Neural progenitor cell (in vitro differentiated cells): ENCODE measurements at regions not wholly inside any gene's neighbourhood (a gene's known extent, or its start where the extent isn't known, plus 50 kb on each side); places are given as distances from the start of the nearest gene placed in this dataset.

Experiments used
- DNase-seq: peaks from one replicate; pipeline ENCODE4 v3.0.0-alpha.2; 2016; ENCODE audit warnings: low spot score
- H2AFZ ChIP-seq: fragments of 200-600 bp; sonication (generic); replicated peaks from 2 replicates; pipeline ENCODE4 v1.6.1; 2016; ENCODE audit warnings: antibody characterized with exemption
- H3F3A ChIP-seq: fragments of 200-600 bp; sonication (generic); 2 replicates; pipeline ENCODE4 v1.6.1; 2016; ENCODE audit warnings: antibody characterized with exemption, low read depth
- H3K27ac ChIP-seq: fragments of 200-600 bp; sonication (generic); 2 replicates; pipeline ENCODE4 v1.5.1; 2016; ENCODE audit warnings: mild to moderate bottlenecking
- H3K27me3 ChIP-seq: fragments of 200-600 bp; sonication (generic); 2 replicates; pipeline ENCODE4 v1.6.1; 2016; ENCODE audit warnings: mild to moderate bottlenecking, moderate library complexity
- H3K36me3 ChIP-seq: fragments of 200-600 bp; sonication (generic); 2 replicates; pipeline ENCODE4 v1.5.1; 2016
- H3K4me1 ChIP-seq: fragments of 200-600 bp; sonication (generic); 2 replicates; pipeline ENCODE4 v1.6.1; 2016; ENCODE audit warnings: mixed run types
- H3K4me2 ChIP-seq: fragments of 200-600 bp; sonication (generic); 2 replicates; pipeline ENCODE4 v1.6.1; 2016
- H3K4me3 ChIP-seq: fragments of 200-600 bp; sonication (generic); 2 replicates; pipeline ENCODE4 v1.5.1; 2016
- H3K79me2 ChIP-seq: fragments of 200-600 bp; sonication (generic); 2 replicates; pipeline ENCODE4 v1.6.1; 2016; ENCODE audit warnings: low read depth
- H3K9ac ChIP-seq: fragments of 200-600 bp; sonication (generic); 2 replicates; pipeline ENCODE4 v1.6.1; 2016
- H3K9me3 ChIP-seq: fragments of 200-600 bp; sonication (generic); 2 replicates; pipeline ENCODE4 v1.5.1; 2016; ENCODE audit warnings: low read depth
- H4K20me1 ChIP-seq: fragments of 200-600 bp; sonication (generic); 2 replicates; pipeline ENCODE4 v1.6.1; 2016; ENCODE audit warnings: low read depth
- H3K27ac Mint-ChIP-seq: 3 replicates; pipeline ENCODE4 v1.8.0; 2021; ENCODE audit warnings: mixed read lengths
- H3K27me3 Mint-ChIP-seq: 2 replicates; pipeline ENCODE4 v1.8.0; 2022; ENCODE audit warnings: low read depth, mild to moderate bottlenecking, inconsistent platforms, moderate library complexity, mixed read lengths; ENCODE audit not compliant: insufficient read depth
- H3K36me3 Mint-ChIP-seq: 3 replicates; pipeline ENCODE4 v1.8.0; 2021; ENCODE audit warnings: mixed read lengths
- H3K4me1 Mint-ChIP-seq: 3 replicates; pipeline ENCODE4 v1.8.0; 2021; ENCODE audit warnings: mixed read lengths
- H3K4me3 Mint-ChIP-seq: 3 replicates; pipeline ENCODE4 v1.8.0; 2021; ENCODE audit warnings: mild to moderate bottlenecking, moderate library complexity, mixed read lengths
- H3K9me3 Mint-ChIP-seq: 3 replicates; pipeline ENCODE4 v1.8.0; 2020; ENCODE audit warnings: mixed read lengths
- CTCF ChIP-seq: fragments of 200-600 bp; sonication (generic); IDR thresholded peaks from 2 replicates; pipeline ENCODE4 v1.5.1; 2017; ENCODE audit warnings: antibody characterized with exemption, mild to moderate bottlenecking
- EZH2 ChIP-seq: fragments of 200-600 bp; sonication (generic); IDR thresholded peaks from 2 replicates; pipeline ENCODE4 v1.6.1; 2017; ENCODE audit warnings: antibody characterized with exemption, mild to moderate bottlenecking, moderate library complexity
- EZH2phosphoT487 ChIP-seq: fragments of 200-600 bp; sonication (generic); IDR thresholded peaks from 2 replicates; pipeline ENCODE4 v1.6.1; 2017; ENCODE audit warnings: antibody characterized with exemption

- Mint-ChIP-seq H3K27me3 (peaks cover 2% of the 10 kb centered on the region), H3K36me3 (no peaks in the 10 kb centered on the region), H3K4me3 (no peak overlapping the region), H3K27ac (no peak overlapping the region), H3K4me1 (peaks cover 37% of the 10 kb centered on the region), H3K9me3 (no peaks in the 10 kb centered on the region)
- Histone ChIP-seq H2AFZ (no peak overlapping the region), H3F3A (no peaks in the 10 kb centered on the region), H3K27ac (no peak overlapping the region), H3K9ac (no peak overlapping the region), H3K36me3 (no peaks in the 10 kb centered on the region), H3K4me3 (no peak overlapping the region), H4K20me1 (no peaks in the 10 kb centered on the region), H3K79me2 (no peaks in the 10 kb centered on the region), H3K27me3 (no peaks in the 10 kb centered on the region), H3K9me3 (no peaks in the 10 kb centered on the region), H3K4me2 (no peak overlapping the region), H3K4me1 (peaks cover 26% of the 10 kb centered on the region)
- no peak for TF ChIP-seq EZH2
- TF ChIP-seq EZH2phosphoT487 = no peak
- TF ChIP-seq CTCF = no peak
- DNase-seq = no peak
Observed at GRCh38 chr19:29075149-29075548, 137.8 kb downstream of the UQCRFS1 start.

- H3K36me3 ChIP-seq = no peaks in the 10 kb centered on the region
- DNase-seq = no peak
- no peaks in the 10 kb centered on the region for H3K27me3 ChIP-seq
- peaks cover 20% of the 10 kb centered on the region for H3K4me1 ChIP-seq
- no peak overlapping the region for H3K4me3 ChIP-seq
- H2AFZ ChIP-seq = no peak overlapping the region
- Mint-ChIP-seq H3K36me3 (no peaks in the 10 kb centered on the region), H3K4me3 (no peak overlapping the region), H3K27ac (no peak overlapping the region), H3K9me3 (no peaks in the 10 kb centered on the region), H3K27me3 (peaks cover 2% of the 10 kb centered on the region), H3K4me1 (peaks cover 32% of the 10 kb centered on the region)
- no peak overlapping the region for H3K9ac ChIP-seq
- H3K79me2 ChIP-seq = no peaks in the 10 kb centered on the region
- H3F3A ChIP-seq = no peaks in the 10 kb centered on the region
- TF ChIP-seq EZH2 (no peak), EZH2phosphoT487 (no peak), CTCF (no peak)
- H3K27ac ChIP-seq = no peak overlapping the region
- no peaks in the 10 kb centered on the region for H4K20me1 ChIP-seq
- no peak overlapping the region for H3K4me2 ChIP-seq
- H3K9me3 ChIP-seq = no peaks in the 10 kb centered on the region
Observed at GRCh38 chr19:29074579-29074978, 138.4 kb downstream of the UQCRFS1 start.

- no peak overlapping the region for H3K4me2 ChIP-seq
- DNase-seq = no peak
- H3K4me3 Mint-ChIP-seq = no peak overlapping the region
- H3K27me3 Mint-ChIP-seq = no peaks in the 10 kb centered on the region
- H3K9ac ChIP-seq = no peak overlapping the region
- H3K27ac Mint-ChIP-seq = no peak overlapping the region
- H3K79me2 ChIP-seq = no peaks in the 10 kb centered on the region
- no peaks in the 10 kb centered on the region for H3F3A ChIP-seq
- peaks cover 14% of the 10 kb centered on the region for H3K4me1 Mint-ChIP-seq
- H3K36me3 Mint-ChIP-seq = no peaks in the 10 kb centered on the region
- H3K9me3 Mint-ChIP-seq = peaks cover 6% of the 10 kb centered on the region
- no peaks in the 10 kb centered on the region for H4K20me1 ChIP-seq
- H3K4me1 ChIP-seq = peaks cover 14% of the 10 kb centered on the region
- no peaks in the 10 kb centered on the region for H3K9me3 ChIP-seq
- no peak for TF ChIP-seq EZH2phosphoT487
- TF ChIP-seq CTCF = no peak
- H3K27me3 ChIP-seq = no peaks in the 10 kb centered on the region
- no peak overlapping the region for H3K4me3 ChIP-seq
- no peak overlapping the region for H2AFZ ChIP-seq
- no peak overlapping the region for H3K27ac ChIP-seq
- no peaks in the 10 kb centered on the region for H3K36me3 ChIP-seq
Observed at GRCh38 chr19:29067831-29068230, 145.1 kb downstream of the UQCRFS1 start.
